OCI-LY1 (cell line): ENCODE measurements at regions not wholly inside any gene's neighbourhood (a gene's known extent, or its start where the extent isn't known, plus 50 kb on each side); places are given as distances from the start of the nearest gene placed in this dataset.

ENCODE experiments used
- H2AFZ ChIP-seq: fragments of 200-600 bp; sonication (generic), shearing (Covaris generic); 2 replicates; pipeline ENCODE4 v1.6.0; 2014; ENCODE audit warnings: antibody characterized with exemption, mild to moderate bottlenecking, low read length
- H3F3A ChIP-seq: fragments of 200-600 bp; sonication (generic), shearing (Covaris generic); 2 replicates; pipeline ENCODE4 v1.6.0; 2014; ENCODE audit warnings: mild to moderate bottlenecking, antibody characterized with exemption, low read length, moderate library complexity; ENCODE audit not compliant: insufficient read depth
- H3K27ac ChIP-seq: fragments of 200-600 bp; sonication (generic); 2 replicates; pipeline ENCODE4 v1.5.1; 2014; ENCODE audit warnings: low read length, mixed run types, mild to moderate bottlenecking, low read depth; ENCODE audit not compliant: poor library complexity, severe bottlenecking
- H3K27me3 ChIP-seq: fragments of 200-600 bp; sonication (generic); 2 replicates; pipeline ENCODE4 v1.6.0; 2014; ENCODE audit warnings: antibody characterized with exemption, mild to moderate bottlenecking, low read length, moderate library complexity; ENCODE audit not compliant: insufficient read depth
- H3K36me3 ChIP-seq: fragments of 200-600 bp; sonication (generic); 2 replicates; pipeline ENCODE4 v1.6.1; 2014; ENCODE audit warnings: mild to moderate bottlenecking, antibody characterized with exemption, low read length, moderate library complexity, mixed read lengths; ENCODE audit not compliant: insufficient read depth
- H3K4me1 ChIP-seq: fragments of 200-600 bp; sonication (generic); 2 replicates; pipeline ENCODE4 v1.5.1; 2014; ENCODE audit warnings: mild to moderate bottlenecking, low read length, moderate library complexity; ENCODE audit not compliant: insufficient read depth, severe bottlenecking
- H3K4me2 ChIP-seq: fragments of 200-600 bp; sonication (generic), shearing (Covaris generic); 2 replicates; pipeline ENCODE4 v1.6.1; 2014; ENCODE audit warnings: low read length
- H3K4me3 ChIP-seq: fragments of 200-600 bp; sonication (generic); 2 replicates; pipeline ENCODE4 v1.5.1; 2014; ENCODE audit warnings: low read length, low read depth, mild to moderate bottlenecking, mixed read lengths; ENCODE audit not compliant: poor library complexity, severe bottlenecking
- H3K79me2 ChIP-seq: fragments of 200-600 bp; shearing (Covaris generic); 2 replicates; pipeline ENCODE4 v1.6.1; 2016; ENCODE audit warnings: mixed run types, low read length, mixed read lengths; ENCODE audit not compliant: insufficient read depth
- H3K9ac ChIP-seq: fragments of 200-600 bp; sonication (generic), shearing (Covaris generic); 2 replicates; pipeline ENCODE4 v1.6.1; 2014; ENCODE audit warnings: mild to moderate bottlenecking, low read length, mixed read lengths
- H3K9me2 ChIP-seq: fragments of 200-600 bp; sonication (generic), shearing (Covaris generic); 2 replicates; pipeline ENCODE4 v1.6.1; 2014; ENCODE audit warnings: low read depth, mild to moderate bottlenecking, low read length, mixed read lengths
- H3K9me3 ChIP-seq: fragments of 200-600 bp; shearing (Covaris generic); 2 replicates; pipeline ENCODE4 v1.6.1; 2014; ENCODE audit warnings: low read length, mixed read lengths
- H4K20me1 ChIP-seq: fragments of 200-600 bp; sonication (generic), shearing (Covaris generic); 2 replicates; pipeline ENCODE4 v1.6.0; 2016; ENCODE audit warnings: mild to moderate bottlenecking, low read length; ENCODE audit not compliant: insufficient read depth
- EZH2 ChIP-seq: fragments of 200-600 bp; sonication (generic), shearing (Covaris generic); IDR thresholded peaks from 2 replicates; pipeline ENCODE4 v1.8.0; 2017; ENCODE audit warnings: borderline replicate concordance, mixed run types, mild to moderate bottlenecking, antibody characterized with exemption, low read length, moderate library complexity, mixed read lengths
- TF ChIP-seq, protein P1 (sequence below): fragments of 200-600 bp; sonication (generic), shearing (Covaris generic); IDR thresholded peaks from 2 replicates; pipeline ENCODE4 v1.5.1; 2017; ENCODE audit warnings: mild to moderate bottlenecking, antibody characterized with exemption, low read length, moderate library complexity, mixed read lengths

DNA sequence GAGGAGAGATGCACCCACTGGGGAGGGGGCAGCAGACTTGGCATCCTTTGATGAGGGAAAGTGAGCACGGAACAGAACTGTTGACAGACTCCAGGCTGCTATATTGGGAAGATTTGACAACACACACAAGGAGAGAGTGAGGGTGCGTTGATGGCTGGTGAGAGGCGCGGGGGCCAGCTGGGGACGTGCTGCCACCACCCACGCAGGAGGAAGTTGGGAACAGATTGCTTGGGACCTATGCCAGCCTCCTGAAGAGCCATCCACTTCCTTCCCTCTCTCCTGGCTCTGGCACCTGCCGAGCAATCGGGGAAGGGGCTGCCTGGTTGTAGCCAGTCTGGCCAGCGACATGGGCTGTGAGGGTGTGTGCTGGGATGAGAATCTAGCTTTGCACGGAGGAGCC, 223.7 kb upstream of the CSF3R start:
- no peak overlapping the region for H3K4me3 ChIP-seq
- TF ChIP-seq, protein P1, sequence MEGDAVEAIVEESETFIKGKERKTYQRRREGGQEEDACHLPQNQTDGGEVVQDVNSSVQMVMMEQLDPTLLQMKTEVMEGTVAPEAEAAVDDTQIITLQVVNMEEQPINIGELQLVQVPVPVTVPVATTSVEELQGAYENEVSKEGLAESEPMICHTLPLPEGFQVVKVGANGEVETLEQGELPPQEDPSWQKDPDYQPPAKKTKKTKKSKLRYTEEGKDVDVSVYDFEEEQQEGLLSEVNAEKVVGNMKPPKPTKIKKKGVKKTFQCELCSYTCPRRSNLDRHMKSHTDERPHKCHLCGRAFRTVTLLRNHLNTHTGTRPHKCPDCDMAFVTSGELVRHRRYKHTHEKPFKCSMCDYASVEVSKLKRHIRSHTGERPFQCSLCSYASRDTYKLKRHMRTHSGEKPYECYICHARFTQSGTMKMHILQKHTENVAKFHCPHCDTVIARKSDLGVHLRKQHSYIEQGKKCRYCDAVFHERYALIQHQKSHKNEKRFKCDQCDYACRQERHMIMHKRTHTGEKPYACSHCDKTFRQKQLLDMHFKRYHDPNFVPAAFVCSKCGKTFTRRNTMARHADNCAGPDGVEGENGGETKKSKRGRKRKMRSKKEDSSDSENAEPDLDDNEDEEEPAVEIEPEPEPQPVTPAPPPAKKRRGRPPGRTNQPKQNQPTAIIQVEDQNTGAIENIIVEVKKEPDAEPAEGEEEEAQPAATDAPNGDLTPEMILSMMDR, result no peak
- no peak for TF ChIP-seq EZH2

DNA sequence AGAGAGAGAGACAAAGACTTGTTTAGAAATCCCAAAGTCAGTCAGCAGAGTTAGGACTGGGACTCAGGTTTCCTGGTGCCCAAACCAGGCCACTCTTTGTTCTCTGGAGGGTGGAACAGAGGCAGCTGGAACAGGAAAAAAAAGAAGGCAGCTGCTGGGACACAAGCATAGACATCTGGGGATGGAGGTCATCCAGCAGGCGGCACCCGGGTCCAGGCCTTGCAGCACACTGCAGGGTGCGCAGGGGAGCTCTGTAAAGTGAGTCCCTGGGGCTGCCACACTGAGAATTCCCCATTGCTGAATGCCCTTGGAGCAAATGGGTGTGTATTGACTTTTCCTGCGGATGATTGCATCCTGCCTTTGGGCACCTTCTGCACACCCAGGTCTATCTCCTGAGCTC, 222.9 kb upstream of the CSF3R start:
- H3K9me2 ChIP-seq, result no peaks in the 10 kb centered on the region
- no peak overlapping the region for H2AFZ ChIP-seq
- no peaks in the 10 kb centered on the region for H3K36me3 ChIP-seq
- no peak overlapping the region for H3K9ac ChIP-seq
- no peaks in the 10 kb centered on the region; the same call in 1 of the 2 replicates for H3K27me3 ChIP-seq
- no peak overlapping the region for H3K4me3 ChIP-seq
- H3K79me2 ChIP-seq, result no peaks in the 10 kb centered on the region
- H3K27ac ChIP-seq, result no peak overlapping the region
- no peak overlapping the region for H3K4me2 ChIP-seq
- H4K20me1 ChIP-seq, result no peaks in the 10 kb centered on the region
- no peaks in the 10 kb centered on the region for H3F3A ChIP-seq
- no peaks in the 10 kb centered on the region for H3K9me3 ChIP-seq
- no peaks in the 10 kb centered on the region for H3K4me1 ChIP-seq
- TF ChIP-seq EZH2, result no peak
- TF ChIP-seq, protein P1, result no peak

More for the DNA sequence above, 223.7 kb upstream of the CSF3R start:
- Histone ChIP-seq H3K4me1 (no peaks in the 10 kb centered on the region), H3K36me3 (no peaks in the 10 kb centered on the region), H3K9me3 (no peaks in the 10 kb centered on the region), H3K79me2 (no peaks in the 10 kb centered on the region), H3K27me3 (no peaks in the 10 kb centered on the region; the same call in 1 of the 2 replicates), H3F3A (no peaks in the 10 kb centered on the region), H3K27ac (no peak overlapping the region), H4K20me1 (no peaks in the 10 kb centered on the region), H3K9ac (no peak overlapping the region), H3K4me2 (no peak overlapping the region), H2AFZ (no peak overlapping the region), H3K9me2 (no peaks in the 10 kb centered on the region)

DNA sequence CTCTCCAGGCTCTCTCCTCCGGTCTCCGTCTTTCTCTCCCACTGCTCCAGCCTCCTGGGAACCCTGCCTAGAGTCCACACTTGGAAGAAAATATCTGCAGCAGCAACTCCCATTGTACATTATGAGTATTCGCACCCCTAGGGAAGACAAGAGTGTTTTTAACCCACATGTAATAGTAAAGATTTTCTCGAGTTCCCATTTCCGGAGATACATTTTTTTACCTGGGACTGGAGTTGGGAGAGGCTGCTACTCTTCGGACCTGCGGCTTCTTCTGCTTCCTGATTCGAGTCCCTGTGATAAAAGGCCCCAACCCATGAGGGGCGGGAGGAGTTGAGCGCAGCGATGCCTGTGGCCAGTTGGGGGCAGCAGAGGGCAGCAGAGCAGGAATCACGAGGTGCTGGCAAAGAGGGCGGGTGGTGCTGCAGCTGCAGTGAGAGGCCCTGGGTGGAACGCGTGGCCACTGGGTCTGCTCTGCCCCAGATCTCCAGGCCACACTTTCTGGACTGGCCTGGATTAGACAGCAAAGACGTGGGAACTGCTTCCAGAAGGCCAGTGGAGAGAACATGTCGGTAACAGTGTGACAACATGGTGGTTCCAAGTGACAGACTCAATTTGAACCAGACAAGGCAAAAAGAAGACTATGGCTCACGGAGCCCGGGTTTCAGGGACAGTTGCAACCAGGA, 221.0 kb upstream of the CSF3R start:
- no peak overlapping the region for H3K27ac ChIP-seq
- no peaks in the 10 kb centered on the region for H3K9me2 ChIP-seq
- H3K79me2 ChIP-seq, result no peaks in the 10 kb centered on the region
- no peaks in the 10 kb centered on the region for H4K20me1 ChIP-seq
- H3K36me3 ChIP-seq, result no peaks in the 10 kb centered on the region
- no peaks in the 10 kb centered on the region for H3K4me1 ChIP-seq
- no peak overlapping the region for H3K9ac ChIP-seq
- no peak overlapping the region for H3K4me3 ChIP-seq
- no peak overlapping the region for H2AFZ ChIP-seq
- H3K9me3 ChIP-seq, result no peaks in the 10 kb centered on the region
- no peaks in the 10 kb centered on the region for H3F3A ChIP-seq
- H3K4me2 ChIP-seq, result no peak overlapping the region
- TF ChIP-seq, protein P1, result peak; percentile 90
- no peak for TF ChIP-seq EZH2
- no peaks in the 10 kb centered on the region for H3K27me3 ChIP-seq
